H1 (cell line): ENCODE measurements at regions not wholly inside any gene's neighbourhood (a gene's known extent, or its start where the extent isn't known, plus 50 kb on each side); places are given as distances from the start of the nearest gene placed in this dataset.

Source experiments
- CBX5 ChIP-seq: fragments of 300-800, 300-1000 bp; sonication (generic); IDR thresholded peaks from 2 replicates; pipeline ENCODE4 v1.7.1; 2016; ENCODE audit warnings: antibody characterized with exemption, low read length, low read depth
- JUND ChIP-seq: IDR thresholded peaks from 2 replicates; pipeline ENCODE4 v1.6.1; 2011; ENCODE audit warnings: mild to moderate bottlenecking, improper control_type of control experiment, low read length
- NRF1 ChIP-seq: IDR thresholded peaks from 2 replicates; pipeline ENCODE4 v1.6.1; 2011; ENCODE audit warnings: mild to moderate bottlenecking, low read depth, low read length, improper control_type of control experiment
- POLR2A ChIP-seq, 2 experiments: IDR thresholded peaks; 1 replicate in 1 of 2; 2 replicates in 1 of 2; pipeline ENCODE4 v1.6.1; 2011; ENCODE audit warnings: low read depth in 2 of 2, low read length in 2 of 2, mild to moderate bottlenecking in 2 of 2; ENCODE audit errors: control extremely low read depth in 1 of 2
- POLR2AphosphoS5 ChIP-seq: IDR thresholded peaks from 2 replicates; pipeline ENCODE4 v1.6.1; 2011; ENCODE audit warnings: low read depth, low read length
- RAD21 ChIP-seq, 2 experiments: IDR thresholded peaks in 1 of 2; conservative IDR thresholded peaks in 1 of 2; 2 replicates each; pipeline ENCODE4 v1.6.1; 2011; ENCODE audit warnings: low read depth in 2 of 2, low read length in 2 of 2, improper control_type of control experiment in 1 of 2, inconsistent platforms in 1 of 2, mild to moderate bottlenecking in 1 of 2, moderate library complexity in 1 of 2
- SP4 ChIP-seq: IDR thresholded peaks from 2 replicates; pipeline ENCODE4 v1.6.1; 2012; ENCODE audit warnings: low read length, inconsistent platforms
- TF ChIP-seq, protein P1 (sequence below), 3 experiments: IDR thresholded peaks; 1 replicate in 2 of 3; 2 replicates in 1 of 3; pipeline versions ENCODE4 v1.5.1 to v1.6.1; 2011; ENCODE audit warnings: low read length in 3 of 3, mild to moderate bottlenecking in 3 of 3, inconsistent platforms in 2 of 3, low read depth in 1 of 3, moderate library complexity in 1 of 3; ENCODE audit not compliant: insufficient read depth in 1 of 3; ENCODE audit errors: control extremely low read depth in 1 of 3
- TF ChIP-seq, protein P2 (sequence below): IDR thresholded peaks from 2 replicates; pipeline ENCODE4 v1.6.1; 2011; ENCODE audit warnings: low read length, improper control_type of control experiment

GRCh38 chr3:16030342-16030741, 144.1 kb upstream of the GALNT15 start:
- TF ChIP-seq JUND (no peak), RAD21 (IDR thresholded peaks at IDR 0.05 in 1 of 2, conservative IDR thresholded peaks at IDR 0.05 in 1 of 2; ENCODE audit: low read depth in 2 of 2, low read length in 2 of 2) (no peak), NRF1 (no peak), CBX5 (no peak), SP4 (no peak), POLR2AphosphoS5 (no peak), POLR2A (IDR thresholded peaks at IDR 0.05; ENCODE audit: control extremely low read depth in 1 of 2, low read depth in 2 of 2, low read length in 2 of 2) (no peak)
- TF ChIP-seq, protein P1, sequence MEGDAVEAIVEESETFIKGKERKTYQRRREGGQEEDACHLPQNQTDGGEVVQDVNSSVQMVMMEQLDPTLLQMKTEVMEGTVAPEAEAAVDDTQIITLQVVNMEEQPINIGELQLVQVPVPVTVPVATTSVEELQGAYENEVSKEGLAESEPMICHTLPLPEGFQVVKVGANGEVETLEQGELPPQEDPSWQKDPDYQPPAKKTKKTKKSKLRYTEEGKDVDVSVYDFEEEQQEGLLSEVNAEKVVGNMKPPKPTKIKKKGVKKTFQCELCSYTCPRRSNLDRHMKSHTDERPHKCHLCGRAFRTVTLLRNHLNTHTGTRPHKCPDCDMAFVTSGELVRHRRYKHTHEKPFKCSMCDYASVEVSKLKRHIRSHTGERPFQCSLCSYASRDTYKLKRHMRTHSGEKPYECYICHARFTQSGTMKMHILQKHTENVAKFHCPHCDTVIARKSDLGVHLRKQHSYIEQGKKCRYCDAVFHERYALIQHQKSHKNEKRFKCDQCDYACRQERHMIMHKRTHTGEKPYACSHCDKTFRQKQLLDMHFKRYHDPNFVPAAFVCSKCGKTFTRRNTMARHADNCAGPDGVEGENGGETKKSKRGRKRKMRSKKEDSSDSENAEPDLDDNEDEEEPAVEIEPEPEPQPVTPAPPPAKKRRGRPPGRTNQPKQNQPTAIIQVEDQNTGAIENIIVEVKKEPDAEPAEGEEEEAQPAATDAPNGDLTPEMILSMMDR (IDR thresholded peaks at IDR 0.05; ENCODE audit: control extremely low read depth in 1 of 3, insufficient read depth in 1 of 3, low read depth in 1 of 3, low read length in 3 of 3) = no peak
- TF ChIP-seq, protein P2, sequence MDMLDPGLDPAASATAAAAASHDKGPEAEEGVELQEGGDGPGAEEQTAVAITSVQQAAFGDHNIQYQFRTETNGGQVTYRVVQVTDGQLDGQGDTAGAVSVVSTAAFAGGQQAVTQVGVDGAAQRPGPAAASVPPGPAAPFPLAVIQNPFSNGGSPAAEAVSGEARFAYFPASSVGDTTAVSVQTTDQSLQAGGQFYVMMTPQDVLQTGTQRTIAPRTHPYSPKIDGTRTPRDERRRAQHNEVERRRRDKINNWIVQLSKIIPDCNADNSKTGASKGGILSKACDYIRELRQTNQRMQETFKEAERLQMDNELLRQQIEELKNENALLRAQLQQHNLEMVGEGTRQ = no peak
